Activated naive CD8-positive, alpha-beta T cell (primary cell): ENCODE measurements at regions not wholly inside any gene's neighbourhood (a gene's known extent, or its start where the extent isn't known, plus 50 kb on each side); places are given as distances from the start of the nearest gene placed in this dataset.

Source experiments
- H3K27ac Mint-ChIP-seq: one replicate; pipeline ENCODE4 v1.8.0; 2021; ENCODE audit warnings: mixed read lengths
- H3K27me3 Mint-ChIP-seq: one replicate; pipeline ENCODE4 v1.8.0; 2021; ENCODE audit warnings: mixed read lengths
- H3K36me3 Mint-ChIP-seq: one replicate; pipeline ENCODE4 v1.8.0; 2021; ENCODE audit warnings: mixed read lengths
- H3K4me1 Mint-ChIP-seq: one replicate; pipeline ENCODE4 v1.8.0; 2021; ENCODE audit warnings: low read depth, mixed read lengths
- H3K4me3 Mint-ChIP-seq: one replicate; pipeline ENCODE4 v1.8.0; 2021; ENCODE audit warnings: mild to moderate bottlenecking, mixed read lengths
- H3K9me3 Mint-ChIP-seq: one replicate; pipeline ENCODE4 v1.8.0; 2021; ENCODE audit warnings: low read depth, mixed read lengths

DNA sequence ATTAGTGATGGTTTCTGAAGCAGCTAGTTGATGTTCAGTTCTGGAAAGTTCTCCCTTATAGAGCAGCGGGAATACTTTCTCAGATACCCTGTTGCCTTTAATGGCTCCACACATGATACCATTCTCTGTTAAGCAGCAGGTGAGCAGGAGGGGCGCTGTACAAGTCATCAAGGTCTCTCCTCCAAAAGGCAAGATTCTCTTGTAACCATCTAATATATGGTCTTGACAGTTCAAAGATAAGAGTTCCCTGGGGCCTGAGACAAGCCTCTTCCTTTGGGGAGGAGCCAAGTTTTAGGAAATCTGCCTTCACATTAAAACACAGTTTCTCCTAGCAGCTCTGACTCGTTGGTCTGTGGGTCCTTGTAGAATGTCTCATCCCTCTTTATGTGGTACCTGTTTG, 258.2 kb downstream of the QKI start:
- H3K4me3 Mint-ChIP-seq, result no peak overlapping the region
- H3K9me3 Mint-ChIP-seq, result no peaks in the 10 kb centered on the region
- H3K27me3 Mint-ChIP-seq, result no peaks in the 10 kb centered on the region
- peaks cover 6% of the 10 kb centered on the region for H3K4me1 Mint-ChIP-seq
- no peak overlapping the region for H3K27ac Mint-ChIP-seq
- H3K36me3 Mint-ChIP-seq, result no peaks in the 10 kb centered on the region

DNA sequence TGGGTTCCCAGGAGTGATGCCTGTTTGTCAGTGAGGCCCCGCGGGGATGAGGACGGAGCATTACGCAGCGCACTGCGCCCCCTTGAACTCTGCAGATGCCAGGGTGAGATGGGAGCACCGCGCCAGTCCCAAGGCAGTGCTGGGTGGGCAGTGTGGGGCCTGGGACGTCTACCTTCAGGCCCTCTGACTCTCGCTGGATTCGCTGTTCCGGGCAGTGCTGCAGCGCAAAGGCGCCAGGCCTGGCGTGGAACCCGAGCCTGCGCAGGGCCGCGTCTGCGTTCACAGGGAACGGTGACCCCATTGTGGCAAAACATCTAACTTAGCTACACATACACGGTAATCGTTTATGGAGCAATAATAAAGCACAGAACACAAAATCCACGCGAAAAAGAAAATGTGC, 257.3 kb downstream of the QKI start:
- Mint-ChIP-seq H3K4me1 (peaks cover 12% of the 10 kb centered on the region), H3K9me3 (no peaks in the 10 kb centered on the region), H3K4me3 (no peak overlapping the region), H3K36me3 (no peaks in the 10 kb centered on the region), H3K27ac (no peak overlapping the region), H3K27me3 (no peaks in the 10 kb centered on the region)

DNA sequence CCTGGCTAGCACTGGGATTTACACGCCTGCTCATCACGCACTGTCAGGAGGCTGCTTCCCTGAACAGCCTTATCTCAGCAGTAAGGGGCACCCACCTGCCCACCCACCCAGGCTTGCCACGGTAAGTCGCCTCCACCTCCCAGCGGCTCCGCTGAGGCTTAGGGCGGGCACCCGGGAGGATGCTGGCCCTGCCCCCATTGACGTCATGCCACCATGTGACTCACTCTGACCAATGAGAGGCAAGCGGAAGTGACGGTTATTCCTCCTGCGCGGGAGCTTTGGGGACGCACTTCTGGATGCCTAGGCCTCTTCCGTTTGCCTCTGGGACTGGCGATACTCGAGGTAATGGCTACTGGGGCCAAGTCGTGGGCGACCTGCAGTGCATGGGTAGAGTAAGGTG, 256.8 kb downstream of the QKI start:
- Mint-ChIP-seq H3K36me3 (no peaks in the 10 kb centered on the region), H3K9me3 (no peaks in the 10 kb centered on the region), H3K4me1 (peaks cover 12% of the 10 kb centered on the region), H3K4me3 (no peak overlapping the region), H3K27me3 (no peaks in the 10 kb centered on the region), H3K27ac (no peak overlapping the region)

GRCh38 chr6:163670336-163670735, 255.8 kb downstream of the QKI start:
- Mint-ChIP-seq H3K27ac (no peak overlapping the region), H3K36me3 (no peaks in the 10 kb centered on the region), H3K4me3 (no peak overlapping the region), H3K4me1 (peaks cover 12% of the 10 kb centered on the region), H3K9me3 (no peaks in the 10 kb centered on the region), H3K27me3 (no peaks in the 10 kb centered on the region)

DNA sequence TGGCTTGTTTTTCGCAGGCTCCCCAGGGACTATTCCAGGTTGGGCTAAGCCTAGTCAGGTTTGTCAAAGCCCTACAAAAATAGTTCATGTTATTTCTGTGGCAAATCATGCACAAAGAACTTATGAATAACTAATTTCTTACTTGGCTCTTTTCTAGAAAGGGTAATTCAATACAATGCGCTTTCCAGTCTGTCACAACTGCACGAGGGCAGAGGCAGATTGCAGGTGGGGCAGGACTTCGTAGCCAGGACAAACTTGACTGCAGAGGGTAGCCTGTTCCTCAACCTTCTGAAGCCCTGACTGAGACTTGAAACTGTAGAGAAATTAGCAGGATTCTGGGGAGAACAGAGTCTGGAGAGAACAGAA, 253.5 kb downstream of the QKI start:
- no peak overlapping the region for H3K27ac Mint-ChIP-seq
- H3K9me3 Mint-ChIP-seq, result no peaks in the 10 kb centered on the region
- H3K36me3 Mint-ChIP-seq, result no peaks in the 10 kb centered on the region
- no peak overlapping the region for H3K4me3 Mint-ChIP-seq
- H3K4me1 Mint-ChIP-seq, result peaks cover 12% of the 10 kb centered on the region
- H3K27me3 Mint-ChIP-seq, result no peaks in the 10 kb centered on the region

GRCh38 chr6:163667372-163668060, 253.0 kb downstream of the QKI start:
- no peak overlapping the region for H3K27ac Mint-ChIP-seq
- H3K27me3 Mint-ChIP-seq, result no peaks in the 10 kb centered on the region
- no peaks in the 10 kb centered on the region for H3K9me3 Mint-ChIP-seq
- no peak overlapping the region for H3K4me3 Mint-ChIP-seq
- H3K36me3 Mint-ChIP-seq, result no peaks in the 10 kb centered on the region
- H3K4me1 Mint-ChIP-seq, result peaks cover 12% of the 10 kb centered on the region

DNA sequence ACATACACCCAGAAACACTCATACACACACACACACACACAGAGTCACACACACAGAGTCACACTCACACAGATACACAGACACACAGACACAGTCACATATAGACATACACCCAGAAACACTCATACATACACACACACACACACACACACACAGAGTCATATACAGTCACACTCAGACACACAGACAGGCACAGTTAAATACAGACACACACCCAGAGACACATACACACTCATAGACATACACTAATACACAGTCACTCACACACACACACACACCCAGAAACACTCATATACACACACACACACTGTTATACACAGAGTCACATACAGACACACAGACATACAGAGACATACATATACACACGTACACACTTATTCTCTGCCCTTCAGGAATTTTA, 250.9 kb downstream of the QKI start:
- peaks cover 12% of the 10 kb centered on the region for H3K4me1 Mint-ChIP-seq
- no peaks in the 10 kb centered on the region for H3K36me3 Mint-ChIP-seq
- H3K27ac Mint-ChIP-seq, result no peak overlapping the region
- H3K9me3 Mint-ChIP-seq, result no peaks in the 10 kb centered on the region
- H3K4me3 Mint-ChIP-seq, result no peak overlapping the region
- peaks cover 6% of the 10 kb centered on the region for H3K27me3 Mint-ChIP-seq

GRCh38 chr6:163663575-163663974, 249.1 kb downstream of the QKI start:
- H3K9me3 Mint-ChIP-seq, result no peaks in the 10 kb centered on the region
- H3K36me3 Mint-ChIP-seq, result no peaks in the 10 kb centered on the region
- no peak overlapping the region for H3K27ac Mint-ChIP-seq
- H3K4me3 Mint-ChIP-seq, result no peak overlapping the region
- peaks cover 12% of the 10 kb centered on the region for H3K4me1 Mint-ChIP-seq
- peaks cover 6% of the 10 kb centered on the region for H3K27me3 Mint-ChIP-seq

DNA sequence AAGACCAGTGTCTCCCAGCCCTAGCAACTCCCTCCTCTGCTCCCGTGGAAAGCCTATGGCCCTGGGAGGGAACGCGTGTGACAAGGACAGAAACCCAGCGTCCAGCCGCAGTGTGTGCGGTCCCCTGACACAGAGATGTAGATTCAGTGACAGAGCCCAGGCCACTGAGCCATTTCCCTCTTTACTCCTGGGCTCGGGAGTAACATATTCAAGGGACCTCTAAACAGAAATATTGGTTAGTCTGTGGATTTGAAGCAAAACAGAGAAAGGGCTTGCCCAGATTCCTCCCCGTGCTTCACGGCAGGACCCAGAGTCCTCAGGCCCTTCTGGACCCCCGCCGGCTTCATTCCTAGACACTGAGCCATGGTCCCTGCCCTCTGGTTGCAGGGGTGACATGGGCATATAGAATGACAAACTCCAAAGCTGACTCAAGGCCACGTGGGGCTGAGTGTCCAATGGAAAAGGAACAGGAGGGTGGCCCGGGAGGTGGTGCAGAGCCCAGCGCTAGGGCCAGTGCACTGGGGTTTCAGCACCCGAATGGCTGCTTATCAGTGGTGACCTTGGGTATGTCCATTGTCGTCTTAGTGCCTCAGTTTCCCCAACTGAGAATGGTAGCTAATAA, 248.2 kb downstream of the QKI start:
- Mint-ChIP-seq H3K9me3 (no peaks in the 10 kb centered on the region), H3K36me3 (no peaks in the 10 kb centered on the region), H3K4me3 (no peak overlapping the region), H3K27me3 (peaks cover 8% of the 10 kb centered on the region), H3K27ac (no peak overlapping the region), H3K4me1 (peaks cover 6% of the 10 kb centered on the region)

GRCh38 chr6:163661272-163661671, 246.8 kb downstream of the QKI start:
- Mint-ChIP-seq H3K4me1 (no peaks in the 10 kb centered on the region), H3K9me3 (no peaks in the 10 kb centered on the region), H3K4me3 (no peak overlapping the region), H3K27me3 (peaks cover 8% of the 10 kb centered on the region), H3K27ac (no peak overlapping the region), H3K36me3 (no peaks in the 10 kb centered on the region)

- Mint-ChIP-seq H3K27me3 (peaks cover 8% of the 10 kb centered on the region), H3K36me3 (no peaks in the 10 kb centered on the region), H3K27ac (no peak overlapping the region), H3K4me3 (no peak overlapping the region), H3K9me3 (no peaks in the 10 kb centered on the region), H3K4me1 (no peaks in the 10 kb centered on the region)
Observed at GRCh38 chr6:163659803-163660202, 245.3 kb downstream of the QKI start.

DNA sequence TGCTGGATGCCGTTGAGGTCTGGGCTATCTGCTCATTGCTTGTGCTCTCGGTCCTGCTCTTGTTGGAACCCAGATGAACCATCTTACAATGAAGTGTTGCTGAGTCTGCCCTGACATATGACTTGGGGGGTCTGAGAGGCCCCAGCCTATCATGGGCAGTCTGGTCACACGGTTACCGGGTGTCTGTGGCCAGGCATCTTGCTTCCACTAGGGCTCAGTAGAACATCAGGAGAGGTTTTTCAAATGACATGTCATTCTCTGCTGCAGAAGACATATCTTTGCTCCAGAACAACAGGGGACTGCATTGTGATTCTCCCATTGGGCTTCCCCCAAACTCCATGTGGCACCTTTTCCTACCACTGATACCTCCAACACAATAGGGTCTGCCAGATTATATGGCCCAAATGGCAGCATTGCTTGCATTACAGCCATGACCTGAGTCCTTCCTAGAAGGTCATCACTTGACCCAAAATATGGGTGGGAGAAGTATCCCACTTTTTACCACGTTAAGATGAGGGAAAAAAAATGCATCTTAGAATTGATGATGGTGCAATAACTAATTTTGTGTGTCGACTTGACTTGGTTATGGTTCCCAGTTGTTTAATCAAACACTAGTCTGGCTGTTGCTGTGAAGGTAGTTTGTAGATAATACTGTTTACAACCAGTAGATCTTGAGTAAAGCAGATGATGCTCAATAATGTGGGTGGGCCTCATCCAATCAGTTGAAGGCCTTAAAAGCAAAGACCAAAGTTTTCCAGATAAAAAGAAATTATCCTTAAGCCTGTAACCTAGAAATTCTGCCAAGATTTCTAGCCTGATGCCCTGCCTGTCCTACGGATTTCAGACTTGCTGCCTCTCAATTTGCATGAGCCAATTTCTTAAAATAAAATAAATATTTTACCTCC, 241.0 kb downstream of the QKI start:
- no peak overlapping the region for H3K4me3 Mint-ChIP-seq
- H3K4me1 Mint-ChIP-seq, result no peaks in the 10 kb centered on the region
- peaks cover 2% of the 10 kb centered on the region for H3K27me3 Mint-ChIP-seq

GRCh38 chr6:163651915-163652668, 237.6 kb downstream of the QKI start:
- no peaks in the 10 kb centered on the region for H3K9me3 Mint-ChIP-seq
- H3K36me3 Mint-ChIP-seq, result no peaks in the 10 kb centered on the region
- no peaks in the 10 kb centered on the region for H3K4me1 Mint-ChIP-seq
- no peak overlapping the region for H3K4me3 Mint-ChIP-seq
- no peak overlapping the region for H3K27ac Mint-ChIP-seq
- H3K27me3 Mint-ChIP-seq, result no peaks in the 10 kb centered on the region

More for the DNA sequence above, 241.0 kb downstream of the QKI start:
- Mint-ChIP-seq H3K9me3 (no peaks in the 10 kb centered on the region), H3K36me3 (no peaks in the 10 kb centered on the region), H3K27ac (no peak overlapping the region)

GRCh38 chr6:163651426-163651825, 236.9 kb downstream of the QKI start:
- H3K9me3 Mint-ChIP-seq, result no peaks in the 10 kb centered on the region
- H3K36me3 Mint-ChIP-seq, result no peaks in the 10 kb centered on the region
- H3K27ac Mint-ChIP-seq, result no peak overlapping the region
- H3K4me3 Mint-ChIP-seq, result no peak overlapping the region
- no peaks in the 10 kb centered on the region for H3K27me3 Mint-ChIP-seq
- no peaks in the 10 kb centered on the region for H3K4me1 Mint-ChIP-seq

DNA sequence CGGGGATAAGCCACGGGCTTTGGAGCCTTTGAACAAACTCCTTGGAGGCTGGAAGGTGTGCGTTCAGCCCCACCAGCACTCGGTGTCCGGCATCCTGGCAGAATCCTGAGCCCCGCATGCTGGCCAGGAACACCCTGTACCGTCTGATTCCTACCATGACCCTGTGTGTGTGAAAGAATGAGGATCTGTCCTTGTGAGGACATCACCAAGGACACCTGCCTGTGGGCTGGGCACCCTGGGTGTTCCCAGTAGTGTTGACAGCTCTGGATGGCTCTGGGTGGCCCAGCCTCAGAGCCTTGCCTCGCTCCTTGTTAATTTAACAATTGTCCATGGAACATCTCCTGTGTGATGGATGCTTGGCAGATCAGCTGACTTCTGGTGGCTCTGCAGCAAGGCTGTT, 234.3 kb downstream of the QKI start:
- no peaks in the 10 kb centered on the region for H3K9me3 Mint-ChIP-seq
- H3K36me3 Mint-ChIP-seq, result no peaks in the 10 kb centered on the region
- H3K27me3 Mint-ChIP-seq, result no peaks in the 10 kb centered on the region
- H3K27ac Mint-ChIP-seq, result no peak overlapping the region
- H3K4me3 Mint-ChIP-seq, result no peak overlapping the region
- no peaks in the 10 kb centered on the region for H3K4me1 Mint-ChIP-seq
